ENCODE measurements at regions not wholly inside any gene's neighbourhood (a gene's known extent, or its start where the extent isn't known, plus 50 kb on each side); places are given as distances from the start of the nearest gene placed in this dataset.
A peak's percentile ranks its signal among the peaks of the same experiment; 100 is the strongest.

DNA sequence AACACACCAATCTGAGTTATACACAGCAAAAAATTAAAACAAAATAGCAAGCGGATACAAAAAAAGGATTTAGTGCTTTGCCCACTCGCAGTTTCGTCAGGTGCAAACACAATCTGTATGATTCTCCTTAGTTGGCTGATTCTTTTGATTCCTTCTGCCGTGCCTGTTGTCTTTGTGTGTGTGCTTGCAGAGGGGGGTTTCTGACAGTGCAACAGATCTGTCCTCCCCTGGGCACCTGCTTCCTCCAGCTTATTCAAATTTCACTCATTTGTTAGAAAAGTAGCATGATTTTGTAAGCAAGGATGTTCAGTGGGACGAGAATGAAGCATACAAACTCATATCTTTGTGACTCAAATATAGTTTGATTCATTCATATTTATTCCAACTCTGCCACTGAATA, 74.0 kb upstream of the NEO1 start:
- no peaks in the 10 kb centered on the region for H3K79me1 ChIP-seq (ENCODE audit: insufficient read depth, low read depth, low read length, poor library complexity, severe bottlenecking)
- H3K4ac ChIP-seq (ENCODE audit: low read depth, low read length), result no peak overlapping the region
- no peak overlapping the region for H3K23ac ChIP-seq (ENCODE audit: insufficient read length, low read depth, low read length)
- no peaks in the 10 kb centered on the region for H3K4me1 ChIP-seq (ENCODE audit: insufficient read depth, low read length)
- H4K8ac ChIP-seq (replicated peaks; ENCODE audit: insufficient read length, low read depth, low read length), result no peak overlapping the region
- H3K4me3 Mint-ChIP-seq, result no peak overlapping the region
- peaks cover 0 to 6% of the 10 kb centered on the region in 2 experiments; a peak in 1 of 4 replicates for H3K4me1 Mint-ChIP-seq
- WGBS (ENCODE audit: extremely low coverage, insufficient read length, low lambda C conversion rate), result no CpG with 5 or more reads among the region's 5 CpGs
- H3K27me3 Mint-ChIP-seq (ENCODE audit: low read depth), result peaks cover 3% of the 10 kb centered on the region; the same call in 1 of the 2 replicates
- H3K27ac ChIP-seq (ENCODE audit: insufficient read length, low read depth, low read length), result no peak overlapping the region
- H3K9me3 Mint-ChIP-seq, result no peaks in the 10 kb centered on the region
- no peaks in the 10 kb centered on the region for H3K79me2 ChIP-seq (ENCODE audit: insufficient read depth, low read length)
- TF ChIP-seq, protein P1, sequence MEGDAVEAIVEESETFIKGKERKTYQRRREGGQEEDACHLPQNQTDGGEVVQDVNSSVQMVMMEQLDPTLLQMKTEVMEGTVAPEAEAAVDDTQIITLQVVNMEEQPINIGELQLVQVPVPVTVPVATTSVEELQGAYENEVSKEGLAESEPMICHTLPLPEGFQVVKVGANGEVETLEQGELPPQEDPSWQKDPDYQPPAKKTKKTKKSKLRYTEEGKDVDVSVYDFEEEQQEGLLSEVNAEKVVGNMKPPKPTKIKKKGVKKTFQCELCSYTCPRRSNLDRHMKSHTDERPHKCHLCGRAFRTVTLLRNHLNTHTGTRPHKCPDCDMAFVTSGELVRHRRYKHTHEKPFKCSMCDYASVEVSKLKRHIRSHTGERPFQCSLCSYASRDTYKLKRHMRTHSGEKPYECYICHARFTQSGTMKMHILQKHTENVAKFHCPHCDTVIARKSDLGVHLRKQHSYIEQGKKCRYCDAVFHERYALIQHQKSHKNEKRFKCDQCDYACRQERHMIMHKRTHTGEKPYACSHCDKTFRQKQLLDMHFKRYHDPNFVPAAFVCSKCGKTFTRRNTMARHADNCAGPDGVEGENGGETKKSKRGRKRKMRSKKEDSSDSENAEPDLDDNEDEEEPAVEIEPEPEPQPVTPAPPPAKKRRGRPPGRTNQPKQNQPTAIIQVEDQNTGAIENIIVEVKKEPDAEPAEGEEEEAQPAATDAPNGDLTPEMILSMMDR (conservative IDR thresholded peaks at IDR 0.05), result no peak
- peak overlapping the region in 1 of 3 experiments; percentile 6; a peak in 1 of 7 replicates for H3K27ac Mint-ChIP-seq
- no peak overlapping the region for H3K56ac ChIP-seq (ENCODE audit: insufficient read length, low read depth, low read length)
- H2AK5ac ChIP-seq (ENCODE audit: insufficient read length, low read length), result no peak overlapping the region
- no peaks in the 10 kb centered on the region for H3K23me2 ChIP-seq (ENCODE audit: insufficient read length, low read depth, low read length, poor library complexity, severe bottlenecking)
- H3K36me3 Mint-ChIP-seq (ENCODE audit: insufficient read depth in 1 of 3, low read depth in 3 of 3), result no peaks in the 10 kb centered on the region
- no peaks in the 10 kb centered on the region for H4K20me1 ChIP-seq (ENCODE audit: control insufficient read depth, insufficient read depth, insufficient read length)
- no peak overlapping the region for H2AFZ ChIP-seq (ENCODE audit: low read length)
- H2BK12ac ChIP-seq (ENCODE audit: insufficient read length, low read depth, low read length), result no peak overlapping the region
- H3T11ph ChIP-seq (ENCODE audit: low read length), result no peak overlapping the region
- no peak overlapping the region for H2BK120ac ChIP-seq (ENCODE audit: low read depth, low read length, poor library complexity, severe bottlenecking)
- no peak overlapping the region for H4K5ac ChIP-seq (ENCODE audit: insufficient read length, low read depth, low read length)
- H2BK15ac ChIP-seq (ENCODE audit: low read depth, low read length), result no peak overlapping the region
- no peaks in the 10 kb centered on the region for H3K27me3 ChIP-seq (ENCODE audit: insufficient read depth, low read length)
- DNase-seq, result no peak
- no peak overlapping the region for H3K18ac ChIP-seq (ENCODE audit: insufficient read length, low read depth, low read length)
- H3K9me3 ChIP-seq (ENCODE audit: control insufficient read depth, low read depth, low read length), result no peaks in the 10 kb centered on the region
- no peak overlapping the region for H2BK20ac ChIP-seq (ENCODE audit: low read depth, low read length, poor library complexity, severe bottlenecking)
- H3K9ac ChIP-seq (ENCODE audit: extremely low read depth, insufficient read length, low read length), result no peak overlapping the region
- H3K14ac ChIP-seq (ENCODE audit: insufficient read depth, low read length), result no peak overlapping the region
- H3K4me2 ChIP-seq (ENCODE audit: insufficient read depth, insufficient read length, low read length), result no peak overlapping the region
- no peak overlapping the region for H2BK5ac ChIP-seq (ENCODE audit: insufficient read length, low read length)
- no peak overlapping the region for H4K91ac ChIP-seq (ENCODE audit: insufficient read length, low read depth, low read length)
